ENCODE measurements at regions not wholly inside any gene's neighbourhood (a gene's known extent, or its start where the extent isn't known, plus 50 kb on each side); places are given as distances from the start of the nearest gene placed in this dataset.

GRCh38 chr1:213724640-213725536 is 262.9 kb upstream of the PROX1 start:
- DNase-seq (ENCODE audit: low read depth): no peak

DNA sequence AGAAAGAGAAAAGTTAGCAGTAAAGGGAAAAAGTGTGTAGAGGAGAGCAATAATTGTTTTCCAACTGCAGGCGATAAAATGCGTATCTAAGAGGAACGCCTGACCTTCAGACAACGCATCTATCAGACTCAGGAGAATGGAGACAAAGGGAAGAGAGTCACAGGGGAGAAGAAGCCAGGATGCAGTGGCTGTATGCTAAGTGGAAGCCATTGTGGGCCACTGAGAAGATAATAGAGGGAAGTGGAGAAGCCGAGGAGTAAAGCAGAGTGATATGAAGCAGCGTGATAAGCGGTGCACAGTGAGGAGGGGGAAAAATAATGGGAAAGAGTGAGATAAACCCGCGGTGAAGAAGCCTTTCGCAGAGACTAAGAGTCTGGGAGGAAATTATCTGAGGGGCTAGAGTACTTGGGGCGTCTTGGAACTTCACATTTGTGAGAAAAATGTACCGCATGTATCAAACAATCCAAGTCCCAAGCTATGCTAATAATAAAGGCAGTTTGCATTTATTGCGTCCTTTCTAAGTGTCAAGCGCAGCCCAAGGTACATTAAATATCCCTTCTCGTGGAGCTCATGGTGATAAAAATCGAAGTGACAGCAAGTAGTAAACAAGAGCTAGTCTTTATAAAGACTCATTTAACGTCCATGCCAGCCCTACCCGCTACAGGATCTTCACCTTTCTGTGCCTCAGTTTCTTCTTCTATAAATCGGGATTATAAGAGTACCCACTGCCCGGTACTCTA is 259.8 kb upstream of the PROX1 start:
- DNase-seq (ENCODE audit: low read depth): no peak

- no peak for DNase-seq (ENCODE audit: low read depth)
These were observed 258.9 kb upstream of the PROX1 start for GRCh38 chr1:213728593-213729536.

DNA sequence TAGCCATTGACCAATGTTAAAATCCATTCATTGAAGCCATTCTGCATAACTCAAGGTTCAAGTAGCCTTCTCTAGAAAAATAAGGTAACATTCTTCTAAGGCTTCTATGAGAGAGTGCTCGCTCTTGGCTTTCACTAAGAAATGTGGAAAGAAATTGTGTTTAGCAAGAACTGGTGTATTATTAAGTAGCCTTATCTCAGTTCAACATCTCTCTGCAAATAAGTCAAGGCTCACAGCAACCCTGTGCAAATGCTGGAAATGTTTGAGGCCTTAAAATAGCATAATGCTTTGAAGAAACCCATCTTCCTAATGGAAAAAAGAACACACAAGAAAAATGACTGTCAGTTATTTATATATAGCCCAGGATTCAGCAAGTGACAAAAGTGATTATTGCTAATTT is 254.1 kb upstream of the PROX1 start:
- DNase-seq (ENCODE audit: low read depth): no peak

- no peak for DNase-seq (ENCODE audit: low read depth)
These were observed 250.3 kb upstream of the PROX1 start for GRCh38 chr1:213737398-213738035.

- DNase-seq (ENCODE audit: low read depth): no peak
These were observed 249.1 kb upstream of the PROX1 start for GRCh38 chr1:213738658-213739057.

DNA sequence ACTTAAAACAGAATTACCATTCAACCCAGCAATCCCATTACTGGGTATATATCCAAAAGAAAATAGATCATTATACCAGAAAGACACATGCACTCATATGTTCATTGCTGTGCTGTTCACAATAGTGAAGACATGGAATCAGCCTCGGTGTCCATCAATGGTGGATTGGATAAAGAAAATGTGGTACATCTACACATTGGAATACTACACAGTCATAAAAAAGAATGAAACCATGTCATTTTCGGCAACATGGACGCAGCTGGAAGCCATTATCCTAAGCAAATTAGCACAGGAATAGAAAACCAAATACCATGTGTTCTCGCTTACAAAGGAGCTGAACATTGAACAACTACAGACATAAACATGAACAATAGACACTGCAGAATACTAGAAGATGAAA is 244.8 kb upstream of the PROX1 start:
- no peak for DNase-seq (ENCODE audit: low read depth)

GRCh38 chr1:213744780-213745179 is 243.0 kb upstream of the PROX1 start:
- no peak for DNase-seq (ENCODE audit: low read depth)

DNA sequence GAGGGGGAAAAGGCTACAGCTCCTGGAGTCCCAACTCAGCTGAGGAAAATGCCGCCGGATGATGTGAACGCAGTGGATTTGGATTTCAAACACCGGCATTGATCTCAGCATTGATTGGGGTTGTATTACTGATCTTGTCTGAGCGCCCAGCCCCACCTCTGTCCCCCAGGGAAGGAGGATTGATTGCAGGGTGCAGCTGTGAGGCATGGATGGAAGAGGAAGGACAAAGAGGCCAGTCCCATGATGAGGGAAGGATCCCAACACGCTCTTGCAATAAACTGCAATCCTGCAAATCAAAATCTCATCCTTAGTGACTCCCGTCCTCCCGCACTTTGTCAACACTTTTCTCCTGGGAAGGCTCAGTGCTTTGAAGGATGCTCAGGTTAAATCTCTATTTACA is 242.3 kb upstream of the PROX1 start:
- no peak for DNase-seq (ENCODE audit: low read depth)

GRCh38 chr1:213749558-213749957 is 238.2 kb upstream of the PROX1 start:
- no peak for DNase-seq (ENCODE audit: low read depth)

- DNase-seq (ENCODE audit: low read depth): no peak
These were observed 237.3 kb upstream of the PROX1 start for GRCh38 chr1:213750231-213751063.

DNA sequence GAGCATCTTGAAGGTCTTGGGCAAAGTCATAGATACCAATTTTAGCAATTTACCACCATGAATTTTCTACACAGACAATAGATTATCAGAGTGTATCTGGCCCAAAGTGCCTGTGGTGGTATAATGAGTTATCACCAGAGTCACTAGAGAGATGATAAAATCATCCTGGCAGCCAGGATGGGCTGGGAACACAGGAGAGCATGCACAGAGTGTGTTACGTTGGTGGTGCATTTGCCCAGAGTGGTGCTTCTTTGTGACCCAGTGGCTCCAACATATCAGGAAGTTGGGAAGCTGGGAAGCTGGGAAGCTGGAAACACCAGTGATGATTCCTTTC is 236.7 kb upstream of the PROX1 start:
- no peak for DNase-seq (ENCODE audit: low read depth)

DNA sequence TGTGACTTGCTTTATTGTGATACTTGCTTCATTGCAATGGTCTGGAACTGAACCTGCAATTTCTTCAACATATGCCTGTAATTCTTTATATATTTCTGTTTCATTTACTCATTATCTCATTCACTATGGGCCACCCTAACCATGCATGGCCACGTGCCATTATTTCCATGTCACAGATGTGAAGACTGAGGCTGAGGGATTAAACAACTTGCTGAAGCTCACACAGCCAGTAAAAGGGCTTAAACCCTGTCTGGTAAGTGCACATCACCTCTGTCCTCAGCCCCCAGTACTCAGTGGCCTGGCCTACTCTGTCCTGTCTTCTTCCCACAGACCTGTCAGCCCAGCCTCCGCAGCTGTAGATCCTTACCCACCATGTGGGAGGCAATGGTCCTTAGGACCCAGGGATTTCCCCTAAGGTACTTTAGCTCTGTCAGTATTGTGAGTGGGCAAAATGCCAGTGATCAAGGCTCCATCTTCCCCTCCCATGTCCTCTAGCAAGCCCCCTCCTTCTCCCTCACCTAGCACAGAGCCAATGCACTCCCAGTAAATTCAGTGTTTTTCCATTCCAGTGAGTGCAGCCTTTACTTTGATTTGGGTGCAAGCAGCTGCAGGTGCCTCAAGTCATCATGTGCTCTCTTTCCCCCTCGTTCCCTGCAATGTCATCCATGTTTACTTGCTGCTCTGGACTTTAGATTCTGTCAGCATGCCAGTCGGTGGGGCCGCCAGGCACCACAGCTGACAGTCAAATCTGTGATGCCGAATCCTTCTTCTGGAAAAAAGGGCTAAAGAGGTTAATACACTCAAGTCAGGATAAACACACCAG is 228.2 kb upstream of the PROX1 start:
- DNase-seq (ENCODE audit: low read depth): no peak

DNA sequence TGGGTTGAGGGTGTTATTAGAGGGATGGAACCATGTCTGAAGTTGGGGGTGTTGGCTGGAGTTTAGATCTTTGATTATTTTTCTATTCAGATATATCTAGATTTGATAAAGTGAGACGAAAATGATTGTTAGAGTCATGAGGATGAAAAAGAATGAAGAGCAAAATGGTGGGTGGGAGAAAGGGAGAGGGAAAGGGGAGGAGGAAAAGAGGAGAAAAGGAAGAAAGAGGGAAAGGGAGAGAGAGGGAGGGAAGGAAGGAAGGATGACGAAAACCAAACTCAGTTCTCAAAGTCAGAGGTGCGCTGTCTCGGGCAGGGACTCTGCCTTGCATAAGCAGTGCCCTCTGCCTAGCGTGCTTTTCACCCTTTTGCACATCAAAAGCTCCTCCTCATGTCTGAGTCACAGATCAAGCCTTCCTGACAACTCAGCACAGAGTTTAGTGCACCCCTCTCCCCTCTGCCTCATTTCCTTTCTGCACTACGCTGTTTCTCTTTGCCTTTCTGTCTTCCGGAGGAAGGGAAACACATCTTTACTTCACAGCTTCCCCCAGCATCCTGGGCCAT is 225.8 kb upstream of the PROX1 start:
- DNase-seq (ENCODE audit: low read depth): no peak

- DNase-seq (ENCODE audit: low read depth): no peak
These were observed 220.1 kb upstream of the PROX1 start for GRCh38 chr1:213767683-213768082.

DNA sequence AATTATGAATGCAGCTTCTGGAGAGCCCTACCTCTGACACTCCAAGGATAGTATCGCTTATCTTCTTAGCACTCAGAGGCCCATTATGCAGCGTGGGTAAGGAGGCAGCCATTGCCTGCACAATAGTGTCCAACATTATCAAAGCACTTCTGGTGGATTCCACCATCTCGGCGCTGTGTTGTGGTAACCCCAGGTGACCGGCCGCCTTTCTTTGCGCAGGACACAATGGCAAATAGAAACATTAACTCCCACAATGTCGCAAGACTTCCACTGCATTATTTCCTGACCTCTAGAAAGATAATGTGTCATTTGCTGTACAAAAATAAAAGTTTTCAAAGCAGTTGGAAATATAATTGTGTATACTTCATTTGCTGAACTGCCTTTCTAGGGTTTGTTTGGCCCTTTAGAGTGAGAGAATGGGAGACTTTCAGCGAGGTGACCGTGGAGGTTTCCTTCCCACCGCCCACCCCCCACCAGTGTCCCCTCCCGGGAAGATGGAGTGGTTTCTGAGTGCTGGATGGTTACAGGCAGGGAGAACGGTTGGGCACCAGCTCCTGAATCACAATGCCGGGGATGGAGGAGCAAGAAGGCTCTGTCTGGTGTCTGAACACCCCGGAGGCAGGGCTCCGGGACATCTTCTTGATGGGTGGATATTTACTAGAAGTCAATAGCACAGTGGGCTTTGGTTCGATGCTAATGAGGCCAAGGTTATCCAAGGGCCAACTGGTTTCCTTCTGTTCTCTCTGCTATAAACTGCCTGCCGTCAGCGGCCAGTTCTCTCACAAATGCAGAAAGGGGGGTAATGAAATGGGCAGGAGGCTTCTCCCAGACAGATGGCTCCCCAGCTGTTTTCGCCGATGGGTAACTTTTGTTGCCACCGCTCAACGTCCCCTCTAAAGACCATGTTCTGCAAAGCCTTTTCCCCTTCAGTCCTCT is 215.4 kb upstream of the PROX1 start:
- DNase-seq (ENCODE audit: low read depth): no peak

GRCh38 chr1:213773975-213774374 is 213.8 kb upstream of the PROX1 start:
- no peak for DNase-seq (ENCODE audit: low read depth)

- no peak for DNase-seq (ENCODE audit: low read depth)
These were observed 210.8 kb upstream of the PROX1 start for GRCh38 chr1:213776969-213777368.

- no peak for DNase-seq (ENCODE audit: low read depth)
These were observed 208.5 kb upstream of the PROX1 start for GRCh38 chr1:213779228-213779627.
